Astrocyte (in vitro differentiated cells and primary cell): ENCODE measurements at regions not wholly inside any gene's neighbourhood (a gene's known extent, or its start where the extent isn't known, plus 50 kb on each side); places are given as distances from the start of the nearest gene placed in this dataset.

Experiments used
- CTCF ChIP-seq: IDR thresholded peaks from 2 replicates; pipeline ENCODE4 v1.5.1; 2011; ENCODE audit warnings: low read depth, mild to moderate bottlenecking, inconsistent platforms, low read length, moderate library complexity; ENCODE audit not compliant: insufficient read depth
- EZH2 ChIP-seq: IDR thresholded peaks from 2 replicates; pipeline ENCODE4 v1.6.1; 2012; ENCODE audit warnings: mild to moderate bottlenecking, low read length, inconsistent platforms; ENCODE audit not compliant: insufficient read depth

GRCh38 chr10:123443924-123444323 lies 222.2 kb upstream of the GPR26 start:
- TF ChIP-seq CTCF (no peak), EZH2 (no peak)
